SK-N-SH treated with all-trans-retinoic acid at 6 μM for 48 hours (cell line): ENCODE measurements at regions not wholly inside any gene's neighbourhood (a gene's known extent, or its start where the extent isn't known, plus 50 kb on each side); places are given as distances from the start of the nearest gene placed in this dataset.

Experiments used
- ATAC-seq: fragments of 200-7000 bp; cut with Tn5 transposase; 3 replicates; pipeline ENCODE4 v1.9.1; 2020; ENCODE audit warnings: mild to moderate bottlenecking, moderate library complexity
- ARNTL ChIP-seq: fragments of 450-650 bp; formaldehyde crosslinking; IDR thresholded peaks from 2 replicates; pipeline ENCODE4 v1.5.0; 2020; ENCODE audit warnings: low read depth, mild to moderate bottlenecking, moderate library complexity, borderline replicate concordance
- BACH2 ChIP-seq: fragments of 250-450 bp; sonication (Bioruptor Pico); IDR thresholded peaks from 2 replicates; pipeline ENCODE4 v1.9.0; 2021; ENCODE audit warnings: mild to moderate bottlenecking, borderline replicate concordance
- CSDC2 ChIP-seq: fragments of 250-450 bp; sonication (Bioruptor Pico); IDR thresholded peaks from 2 replicates; pipeline ENCODE4 v1.5.0; 2020; ENCODE audit warnings: mild to moderate bottlenecking, moderate library complexity
- ESRRG ChIP-seq: fragments of 250-450 bp; sonication (Bioruptor Pico); IDR thresholded peaks from 2 replicates; pipeline ENCODE4 v1.6.1; 2021; ENCODE audit warnings: mild to moderate bottlenecking
- GLIS3 ChIP-seq: fragments of 250-450 bp; sonication (Bioruptor Pico); IDR thresholded peaks from 2 replicates; pipeline ENCODE4 v1.5.0; 2020; ENCODE audit warnings: mild to moderate bottlenecking, moderate library complexity
- ISL1 ChIP-seq: fragments of 250-450 bp; sonication (Bioruptor Pico); IDR thresholded peaks from 2 replicates; pipeline ENCODE4 v2.1.2; 2022; ENCODE audit warnings: mild to moderate bottlenecking, moderate library complexity
- OSR1 ChIP-seq: fragments of 250-450 bp; sonication (Bioruptor Pico); IDR thresholded peaks from 2 replicates; pipeline ENCODE4 v1.8.0; 2022; ENCODE audit warnings: moderate library complexity, mild to moderate bottlenecking, inconsistent platforms
- PPARA ChIP-seq: fragments of 250-450 bp; sonication (Bioruptor Pico); IDR thresholded peaks from 2 replicates; pipeline ENCODE4 v1.5.0; 2020; ENCODE audit warnings: mild to moderate bottlenecking, borderline replicate concordance
- RARB ChIP-seq: fragments of 250-450 bp; sonication (Bioruptor Pico); IDR thresholded peaks from 2 replicates; pipeline ENCODE4 v1.8.0; 2021; ENCODE audit warnings: mild to moderate bottlenecking, moderate library complexity
- SNAI2 ChIP-seq: fragments of 250-450 bp; sonication (Bioruptor Pico); IDR thresholded peaks from 2 replicates; pipeline ENCODE4 v1.5.0; 2020; ENCODE audit warnings: mild to moderate bottlenecking, moderate library complexity
- TCF4 ChIP-seq: fragments of 250-450 bp; sonication (Bioruptor Pico); IDR thresholded peaks from 2 replicates; pipeline ENCODE4 v1.8.0; 2021; ENCODE audit warnings: mild to moderate bottlenecking, moderate library complexity, borderline replicate concordance
- ZC3H10 ChIP-seq: fragments of 250-450 bp; sonication (Bioruptor Pico); IDR thresholded peaks from 2 replicates; pipeline ENCODE4 v1.5.1; 2021; ENCODE audit warnings: mild to moderate bottlenecking, moderate library complexity
- ZFP3 ChIP-seq: fragments of 250-450 bp; sonication (Bioruptor Pico); IDR thresholded peaks from 2 replicates; pipeline ENCODE4 v1.5.0; 2020; ENCODE audit warnings: mild to moderate bottlenecking, moderate library complexity
- ZFP30 ChIP-seq: fragments of 450-650 bp; formaldehyde crosslinking; IDR thresholded peaks from 2 replicates; pipeline ENCODE4 v1.5.0; 2022; ENCODE audit warnings: mild to moderate bottlenecking, moderate library complexity
- ZNF565 ChIP-seq: fragments of 450-650 bp; formaldehyde crosslinking; conservative IDR thresholded peaks from 2 replicates; pipeline ENCODE4 v1.5.0; 2020; ENCODE audit warnings: low read depth, mild to moderate bottlenecking, moderate library complexity
- ZNF70 ChIP-seq: fragments of 450-650 bp; formaldehyde crosslinking; IDR thresholded peaks from 2 replicates; pipeline ENCODE4 v1.5.0; 2020; ENCODE audit warnings: mild to moderate bottlenecking, moderate library complexity
- ZNF8 ChIP-seq: fragments of 450-650 bp; formaldehyde crosslinking; IDR thresholded peaks from 2 replicates; pipeline ENCODE4 v1.5.0; 2020; ENCODE audit warnings: mild to moderate bottlenecking, moderate library complexity
- TF ChIP-seq, protein P1 (sequence below): fragments of 250-450 bp; sonication (Bioruptor Pico); IDR thresholded peaks from 2 replicates; pipeline ENCODE4 v1.5.1; 2020; ENCODE audit warnings: low read depth, mild to moderate bottlenecking, moderate library complexity
- TF ChIP-seq, protein P2 (sequence below): fragments of 250-450 bp; sonication (Bioruptor Pico); IDR thresholded peaks from 2 replicates; pipeline ENCODE4 v1.8.0; 2020; ENCODE audit warnings: mild to moderate bottlenecking, moderate library complexity, borderline replicate concordance
- TF ChIP-seq, protein P3 (sequence below): fragments of 250-450 bp; sonication (Bioruptor Pico); IDR thresholded peaks from 2 replicates; pipeline ENCODE4 v1.8.0; 2021; ENCODE audit warnings: low read depth, mild to moderate bottlenecking, moderate library complexity, borderline replicate concordance
- TF ChIP-seq, protein P4 (sequence below): fragments of 250-450 bp; sonication (Bioruptor Pico); IDR thresholded peaks from 2 replicates; pipeline ENCODE4 v1.5.0; 2020; ENCODE audit warnings: mild to moderate bottlenecking, moderate library complexity

DNA sequence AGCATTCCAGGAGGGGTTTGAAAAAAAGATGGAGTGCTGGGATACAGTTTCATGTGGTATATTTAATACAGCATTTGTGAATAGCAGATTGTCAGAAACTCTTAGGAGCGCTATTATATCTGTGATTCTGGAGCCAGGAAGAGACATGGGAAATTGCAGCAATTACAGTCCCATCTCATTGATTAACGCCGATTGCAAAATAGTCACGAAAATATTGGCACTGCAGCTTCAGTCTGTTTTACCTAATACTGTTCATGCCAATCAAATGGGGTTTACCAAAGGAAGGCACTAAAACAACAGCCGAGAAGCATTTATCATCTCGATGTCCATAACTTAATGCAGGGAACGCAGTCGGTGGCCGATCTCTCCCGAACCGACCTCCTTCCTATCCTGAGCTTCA, 295.8 kb downstream of the TEX29 start:
- TF ChIP-seq BACH2 (CRISPR knock-in tag) (no peak), PPARA (CRISPR knock-in tag) (no peak), ISL1 (CRISPR knock-in tag) (no peak), SNAI2 (no peak), ZNF8 (CRISPR knock-in tag) (no peak), TCF4 (CRISPR knock-in tag) (no peak), ZNF70 (CRISPR knock-in tag) (no peak), ZFP3 (CRISPR knock-in tag) (no peak), CSDC2 (no peak), GLIS3 (CRISPR knock-in tag) (no peak), ARNTL (no peak), OSR1 (CRISPR knock-in tag) (no peak), ZNF565 (CRISPR knock-in tag) (no peak)
- TF ChIP-seq, protein P1, sequence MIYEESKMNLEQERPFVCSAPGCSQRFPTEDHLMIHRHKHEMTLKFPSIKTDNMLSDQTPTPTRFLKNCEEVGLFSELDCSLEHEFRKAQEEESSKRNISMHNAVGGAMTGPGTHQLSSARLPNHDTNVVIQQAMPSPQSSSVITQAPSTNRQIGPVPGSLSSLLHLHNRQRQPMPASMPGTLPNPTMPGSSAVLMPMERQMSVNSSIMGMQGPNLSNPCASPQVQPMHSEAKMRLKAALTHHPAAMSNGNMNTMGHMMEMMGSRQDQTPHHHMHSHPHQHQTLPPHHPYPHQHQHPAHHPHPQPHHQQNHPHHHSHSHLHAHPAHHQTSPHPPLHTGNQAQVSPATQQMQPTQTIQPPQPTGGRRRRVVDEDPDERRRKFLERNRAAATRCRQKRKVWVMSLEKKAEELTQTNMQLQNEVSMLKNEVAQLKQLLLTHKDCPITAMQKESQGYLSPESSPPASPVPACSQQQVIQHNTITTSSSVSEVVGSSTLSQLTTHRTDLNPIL: no peak
- TF ChIP-seq, protein P2, sequence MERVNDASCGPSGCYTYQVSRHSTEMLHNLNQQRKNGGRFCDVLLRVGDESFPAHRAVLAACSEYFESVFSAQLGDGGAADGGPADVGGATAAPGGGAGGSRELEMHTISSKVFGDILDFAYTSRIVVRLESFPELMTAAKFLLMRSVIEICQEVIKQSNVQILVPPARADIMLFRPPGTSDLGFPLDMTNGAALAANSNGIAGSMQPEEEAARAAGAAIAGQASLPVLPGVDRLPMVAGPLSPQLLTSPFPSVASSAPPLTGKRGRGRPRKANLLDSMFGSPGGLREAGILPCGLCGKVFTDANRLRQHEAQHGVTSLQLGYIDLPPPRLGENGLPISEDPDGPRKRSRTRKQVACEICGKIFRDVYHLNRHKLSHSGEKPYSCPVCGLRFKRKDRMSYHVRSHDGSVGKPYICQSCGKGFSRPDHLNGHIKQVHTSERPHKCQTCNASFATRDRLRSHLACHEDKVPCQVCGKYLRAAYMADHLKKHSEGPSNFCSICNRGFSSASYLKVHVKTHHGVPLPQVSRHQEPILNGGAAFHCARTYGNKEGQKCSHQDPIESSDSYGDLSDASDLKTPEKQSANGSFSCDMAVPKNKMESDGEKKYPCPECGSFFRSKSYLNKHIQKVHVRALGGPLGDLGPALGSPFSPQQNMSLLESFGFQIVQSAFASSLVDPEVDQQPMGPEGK (CRISPR knock-in tag): no peak
- no peak for ATAC-seq

DNA sequence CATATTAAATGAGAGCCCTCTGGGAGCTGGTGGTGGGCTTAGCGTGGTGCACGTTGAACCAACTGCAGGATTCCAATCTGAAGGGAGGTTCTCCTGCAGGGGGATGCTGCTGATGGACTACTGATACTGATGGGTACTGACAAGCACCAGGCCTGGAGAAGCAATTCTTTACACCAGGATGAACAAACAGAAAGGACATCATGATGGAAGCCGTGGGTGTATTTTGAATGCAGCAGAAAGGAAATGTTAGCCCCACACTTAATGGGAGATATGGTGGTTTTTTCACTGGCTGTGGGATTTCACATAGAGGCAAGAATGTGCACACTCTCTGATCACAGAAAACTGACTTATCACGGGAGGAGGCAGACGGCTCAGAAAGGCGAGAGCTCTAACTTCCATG, 299.7 kb downstream of the TEX29 start:
- ATAC-seq: no peak
- no peak for TF ChIP-seq BACH2 (CRISPR knock-in tag)
- no peak for TF ChIP-seq ARNTL
- no peak for TF ChIP-seq OSR1 (CRISPR knock-in tag)
- TF ChIP-seq PPARA (CRISPR knock-in tag): no peak
- TF ChIP-seq, protein P3, sequence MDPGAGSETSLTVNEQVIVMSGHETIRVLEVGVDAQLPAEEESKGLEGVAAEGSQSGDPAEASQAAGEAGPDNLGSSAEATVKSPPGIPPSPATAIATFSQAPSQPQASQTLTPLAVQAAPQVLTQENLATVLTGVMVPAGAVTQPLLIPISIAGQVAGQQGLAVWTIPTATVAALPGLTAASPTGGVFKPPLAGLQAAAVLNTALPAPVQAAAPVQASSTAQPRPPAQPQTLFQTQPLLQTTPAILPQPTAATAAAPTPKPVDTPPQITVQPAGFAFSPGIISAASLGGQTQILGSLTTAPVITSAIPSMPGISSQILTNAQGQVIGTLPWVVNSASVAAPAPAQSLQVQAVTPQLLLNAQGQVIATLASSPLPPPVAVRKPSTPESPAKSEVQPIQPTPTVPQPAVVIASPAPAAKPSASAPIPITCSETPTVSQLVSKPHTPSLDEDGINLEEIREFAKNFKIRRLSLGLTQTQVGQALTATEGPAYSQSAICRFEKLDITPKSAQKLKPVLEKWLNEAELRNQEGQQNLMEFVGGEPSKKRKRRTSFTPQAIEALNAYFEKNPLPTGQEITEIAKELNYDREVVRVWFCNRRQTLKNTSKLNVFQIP (CRISPR knock-in tag): no peak
- TF ChIP-seq ISL1 (CRISPR knock-in tag): no peak
- TF ChIP-seq, protein P4, sequence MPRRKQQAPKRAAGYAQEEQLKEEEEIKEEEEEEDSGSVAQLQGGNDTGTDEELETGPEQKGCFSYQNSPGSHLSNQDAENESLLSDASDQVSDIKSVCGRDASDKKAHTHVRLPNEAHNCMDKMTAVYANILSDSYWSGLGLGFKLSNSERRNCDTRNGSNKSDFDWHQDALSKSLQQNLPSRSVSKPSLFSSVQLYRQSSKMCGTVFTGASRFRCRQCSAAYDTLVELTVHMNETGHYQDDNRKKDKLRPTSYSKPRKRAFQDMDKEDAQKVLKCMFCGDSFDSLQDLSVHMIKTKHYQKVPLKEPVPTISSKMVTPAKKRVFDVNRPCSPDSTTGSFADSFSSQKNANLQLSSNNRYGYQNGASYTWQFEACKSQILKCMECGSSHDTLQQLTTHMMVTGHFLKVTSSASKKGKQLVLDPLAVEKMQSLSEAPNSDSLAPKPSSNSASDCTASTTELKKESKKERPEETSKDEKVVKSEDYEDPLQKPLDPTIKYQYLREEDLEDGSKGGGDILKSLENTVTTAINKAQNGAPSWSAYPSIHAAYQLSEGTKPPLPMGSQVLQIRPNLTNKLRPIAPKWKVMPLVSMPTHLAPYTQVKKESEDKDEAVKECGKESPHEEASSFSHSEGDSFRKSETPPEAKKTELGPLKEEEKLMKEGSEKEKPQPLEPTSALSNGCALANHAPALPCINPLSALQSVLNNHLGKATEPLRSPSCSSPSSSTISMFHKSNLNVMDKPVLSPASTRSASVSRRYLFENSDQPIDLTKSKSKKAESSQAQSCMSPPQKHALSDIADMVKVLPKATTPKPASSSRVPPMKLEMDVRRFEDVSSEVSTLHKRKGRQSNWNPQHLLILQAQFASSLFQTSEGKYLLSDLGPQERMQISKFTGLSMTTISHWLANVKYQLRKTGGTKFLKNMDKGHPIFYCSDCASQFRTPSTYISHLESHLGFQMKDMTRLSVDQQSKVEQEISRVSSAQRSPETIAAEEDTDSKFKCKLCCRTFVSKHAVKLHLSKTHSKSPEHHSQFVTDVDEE (CRISPR knock-in tag): no peak
- TF ChIP-seq ZFP3 (CRISPR knock-in tag): no peak
- TF ChIP-seq ZNF70 (CRISPR knock-in tag): no peak
- no peak for TF ChIP-seq ZNF8 (CRISPR knock-in tag)
- no peak for TF ChIP-seq RARB
- no peak for TF ChIP-seq TCF4 (CRISPR knock-in tag)
- no peak for TF ChIP-seq ZFP30 (CRISPR knock-in tag)
- TF ChIP-seq ESRRG (CRISPR knock-in tag): no peak
- no peak for TF ChIP-seq ZC3H10
- TF ChIP-seq, protein P1: no peak
- TF ChIP-seq CSDC2: no peak
- no peak for TF ChIP-seq SNAI2
- TF ChIP-seq, protein P2 (CRISPR knock-in tag): no peak
